HUDEP-2 (cell line): ENCODE measurements at regions not wholly inside any gene's neighbourhood (a gene's known extent, or its start where the extent isn't known, plus 50 kb on each side); places are given as distances from the start of the nearest gene placed in this dataset.
"Not testable (repeated sequence)": the region's sequence is repeated elsewhere in the genome, so short reads cannot be mapped to it uniquely, and the experiment has no call there.

Source experiments
- DNase-seq, 76 experiments: peaks; one replicate each; lab custom pipeline; 2025; ENCODE audit not compliant: unreplicated experiment in 76 of 76; lab: John Stamatoyannopoulos, UW

- no peak for DNase-seq
Observed at GRCh38 chr4:143819029-143819428, 86.3 kb downstream of the GYPE start.

DNA sequence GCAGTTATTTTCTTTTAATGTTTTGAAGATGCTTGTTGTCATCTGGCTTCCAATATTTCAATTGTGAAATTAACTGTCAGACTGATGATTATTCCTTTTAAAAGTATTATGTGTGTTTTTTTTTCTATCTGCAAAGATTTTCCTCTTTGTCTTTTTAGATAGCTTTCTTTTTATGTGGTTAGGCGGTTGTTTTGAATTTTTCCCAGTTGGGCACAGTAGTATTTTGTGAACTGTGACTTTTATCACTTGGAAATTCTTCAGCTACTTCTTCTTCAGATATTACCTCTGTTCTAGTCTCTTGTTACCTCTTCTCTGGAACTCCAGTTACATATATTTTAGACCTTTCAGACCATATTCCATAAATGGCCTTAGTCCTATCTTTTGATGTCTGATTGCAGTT lies 87.5 kb downstream of the GYPE start:
- not testable (repeated sequence) for DNase-seq

GRCh38 chr4:143815375-143815774 lies 90.0 kb downstream of the GYPE start:
- DNase-seq, result peak in 1 of 76 experiments; percentile 0

DNA sequence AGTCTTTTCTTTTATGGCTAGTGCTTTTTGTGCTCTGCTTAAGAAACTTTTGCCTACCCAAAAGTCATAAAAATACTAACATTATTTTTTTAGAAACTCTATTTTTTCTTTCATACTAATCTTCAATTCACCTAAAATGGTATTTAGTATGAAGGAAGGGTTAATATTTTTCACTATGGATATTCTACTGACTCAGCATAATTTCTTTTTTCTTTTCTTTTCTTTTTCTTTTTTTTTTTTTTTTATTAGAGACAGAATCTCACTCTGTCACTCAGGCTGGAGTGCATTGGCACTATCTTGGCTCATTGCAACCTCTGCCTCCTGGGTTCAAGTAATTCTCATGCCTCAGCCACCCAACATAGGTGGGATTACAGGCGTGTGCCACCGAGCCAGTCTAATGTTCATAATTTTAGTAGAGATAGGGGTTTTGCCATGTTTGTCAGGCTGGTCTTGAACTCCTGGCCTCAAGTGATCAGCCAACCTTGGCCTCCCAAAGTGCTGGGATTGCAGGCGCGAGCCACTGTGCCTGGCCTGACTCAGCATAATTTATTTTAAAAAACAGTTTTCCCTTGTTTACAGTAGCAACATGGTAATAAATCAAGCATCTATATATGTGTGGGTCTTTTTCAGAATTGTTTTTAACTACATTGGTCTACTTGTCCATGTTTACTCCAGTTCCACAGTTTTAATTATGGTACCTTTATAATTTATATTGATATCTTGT lies 91.8 kb downstream of the GYPE start:
- not testable (repeated sequence) for DNase-seq

DNA sequence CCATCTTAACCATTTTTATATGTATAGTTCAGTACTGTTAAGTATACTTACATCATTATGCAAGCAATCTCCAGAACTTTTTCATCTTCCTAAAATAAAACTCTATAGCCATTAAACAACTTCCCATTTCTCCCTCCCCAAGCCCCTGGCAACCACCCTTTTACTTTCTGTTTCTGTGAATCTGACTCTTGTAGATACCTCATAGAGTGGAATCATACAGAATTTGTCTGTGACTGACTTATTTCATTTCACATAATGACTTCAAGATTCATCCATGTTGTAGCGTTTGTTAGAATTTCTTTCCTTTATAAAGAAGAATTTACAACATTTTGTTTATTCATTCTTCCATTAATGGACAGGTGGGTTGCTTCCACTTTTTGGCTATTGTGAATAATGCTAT lies 91.2 kb upstream of the FREM3 start:
- not testable (repeated sequence) for DNase-seq

GRCh38 chr4:143790425-143790824 lies 90.0 kb upstream of the FREM3 start:
- not testable (repeated sequence) for DNase-seq

GRCh38 chr4:143789618-143790017 lies 89.1 kb upstream of the FREM3 start:
- not testable (repeated sequence) for DNase-seq

GRCh38 chr4:143784567-143784966 lies 84.1 kb upstream of the FREM3 start:
- DNase-seq, result no peak

- DNase-seq, result peak in 1 of 76 experiments; percentile 7
Observed at GRCh38 chr4:143782521-143782920, 82.0 kb upstream of the FREM3 start.

DNA sequence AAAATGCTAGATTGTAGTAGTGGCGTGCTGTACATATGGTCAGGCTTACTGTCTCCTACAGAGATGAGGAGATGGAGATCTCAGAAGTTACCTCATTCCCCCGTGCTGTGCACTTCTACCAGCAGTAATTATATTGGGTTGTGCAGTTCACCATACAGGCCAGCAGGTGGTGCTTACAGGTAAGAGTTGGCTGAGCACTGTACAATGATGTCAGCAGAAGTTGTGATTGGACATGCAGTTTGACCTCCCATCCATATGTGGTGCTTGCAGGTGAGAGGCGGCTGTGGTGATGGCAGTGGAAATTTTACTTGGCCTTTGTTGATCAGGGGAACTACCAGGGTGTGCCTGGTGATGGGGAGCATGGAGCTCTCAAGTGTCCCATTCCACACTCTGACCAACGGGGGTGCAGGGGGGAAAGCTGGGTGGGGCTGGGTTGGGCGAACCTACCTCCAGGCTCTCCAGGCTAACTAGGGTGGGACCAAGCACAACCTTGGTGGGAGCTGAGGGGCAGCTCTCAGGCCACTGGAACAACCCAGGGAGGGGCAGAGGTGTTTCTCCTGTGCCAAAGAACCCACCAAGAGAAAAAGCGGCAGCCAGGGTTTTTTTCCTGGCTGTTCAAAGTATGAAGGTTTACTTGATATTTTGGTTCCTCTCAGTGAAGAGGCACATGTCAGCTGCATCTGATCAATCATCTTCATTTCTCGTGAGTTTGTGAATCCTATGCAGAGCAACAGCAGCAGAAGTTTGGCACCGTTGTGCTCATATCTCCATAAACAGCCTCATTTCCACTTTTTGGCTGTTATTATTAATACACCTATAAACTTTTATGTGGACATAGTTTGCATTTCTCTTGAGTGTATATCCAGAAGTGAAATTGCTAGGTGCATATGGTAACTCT lies 73.8 kb upstream of the FREM3 start:
- DNase-seq, result peak in 72 of 76 experiments; percentile 7 to 82 (median 57)

DNA sequence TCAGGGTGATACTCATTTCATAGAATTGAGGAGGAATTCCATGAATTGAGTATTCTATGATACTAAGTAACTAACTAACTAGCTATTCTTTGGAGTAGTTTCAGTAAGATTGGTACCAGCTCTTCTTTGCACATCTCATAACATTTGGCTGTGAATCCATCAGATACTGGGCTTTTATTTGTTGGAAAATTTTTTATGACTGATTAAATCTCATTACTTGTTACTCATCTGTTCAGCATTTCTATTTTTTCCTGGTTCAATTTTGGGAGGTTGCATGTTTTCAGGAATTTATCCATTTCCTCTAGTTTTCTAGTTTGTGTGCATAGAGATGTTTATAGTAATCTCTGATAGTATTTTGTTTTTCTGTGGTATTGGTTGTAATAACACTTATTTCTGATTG lies 70.8 kb upstream of the FREM3 start:
- DNase-seq, result no peak

- no peak for DNase-seq
Observed at GRCh38 chr4:143768007-143768591, 67.6 kb upstream of the FREM3 start.

GRCh38 chr4:143763587-143763986 lies 63.1 kb upstream of the FREM3 start:
- no peak for DNase-seq

DNA sequence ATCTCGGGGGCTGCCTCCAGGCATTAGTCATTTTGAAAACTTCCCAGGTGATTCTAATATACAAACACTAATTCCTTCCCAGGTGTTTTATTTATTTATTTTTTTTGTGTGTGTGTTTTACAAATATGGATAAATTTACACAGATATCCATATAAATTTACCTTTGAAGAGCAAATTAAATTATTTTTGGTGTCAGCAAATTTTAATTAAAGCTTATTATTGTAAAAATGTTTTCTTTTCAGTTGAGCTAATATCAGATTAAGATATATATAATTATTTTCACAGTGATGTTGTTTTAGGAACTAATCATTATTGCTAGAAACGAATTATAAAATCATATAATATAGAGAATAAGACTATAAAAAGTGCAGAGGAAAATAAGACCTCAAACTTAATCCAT lies 62.0 kb upstream of the FREM3 start:
- DNase-seq, result no peak
